Osteoblast (primary cell): ENCODE measurements at regions not wholly inside any gene's neighbourhood (a gene's known extent, or its start where the extent isn't known, plus 50 kb on each side); places are given as distances from the start of the nearest gene placed in this dataset.
"Not testable (repeated sequence)": the region's sequence is repeated elsewhere in the genome, so short reads cannot be mapped to it uniquely, and the experiment has no call there.

Experiments used
- DNase-seq: peaks from one replicate; pipeline ENCODE4 v3.0.0; 2011; ENCODE audit warnings: low spot score, mixed read lengths; ENCODE audit not compliant: insufficient read length; ENCODE audit errors: missing footprints
- H2AFZ ChIP-seq: 2 replicates; pipeline ENCODE4 v1.6.0; 2011; ENCODE audit warnings: mild to moderate bottlenecking, low read length
- H3K27ac ChIP-seq: 2 replicates; pipeline ENCODE4 v1.5.1; 2011; ENCODE audit warnings: mild to moderate bottlenecking, low read depth, low read length, moderate library complexity
- H3K27me3 ChIP-seq: 2 replicates; pipeline ENCODE4 v1.6.0; 2012; ENCODE audit warnings: mild to moderate bottlenecking, control low read depth, inconsistent platforms, low read length, moderate library complexity; ENCODE audit not compliant: insufficient read depth
- H3K36me3 ChIP-seq: 2 replicates; pipeline ENCODE4 v1.5.1; 2011; ENCODE audit warnings: mild to moderate bottlenecking, low read length, control low read depth, moderate library complexity; ENCODE audit not compliant: insufficient read depth
- H3K4me1 ChIP-seq: 2 replicates; pipeline ENCODE4 v1.5.1; 2011; ENCODE audit warnings: mild to moderate bottlenecking, low read length, control low read depth, moderate library complexity; ENCODE audit not compliant: insufficient read depth
- H3K4me2 ChIP-seq: 2 replicates; pipeline ENCODE4 v1.6.0; 2011; ENCODE audit warnings: mild to moderate bottlenecking, low read length; ENCODE audit not compliant: insufficient read depth
- H3K4me3 ChIP-seq: fragments of 200-600 bp; sonication (generic); 3 replicates; pipeline ENCODE4 v1.5.1; 2012; ENCODE audit warnings: mild to moderate bottlenecking, low read length, inconsistent platforms; ENCODE audit not compliant: insufficient read depth
- H3K79me2 ChIP-seq: 2 replicates; pipeline ENCODE4 v1.6.0; 2012; ENCODE audit warnings: mild to moderate bottlenecking, low read length, control low read depth, inconsistent platforms; ENCODE audit not compliant: insufficient read depth
- H3K9me3 ChIP-seq: 2 replicates; pipeline ENCODE4 v1.5.1; 2011; ENCODE audit warnings: low read depth, low read length, control low read depth
- H4K20me1 ChIP-seq: 2 replicates; pipeline ENCODE4 v1.6.0; 2012; ENCODE audit warnings: mild to moderate bottlenecking, low read length, control low read depth; ENCODE audit not compliant: insufficient read depth
- CTCF ChIP-seq: IDR thresholded peaks from 2 replicates; pipeline ENCODE4 v1.5.1; 2011; ENCODE audit warnings: mild to moderate bottlenecking, low read depth, low read length, moderate library complexity; ENCODE audit errors: extremely low read depth

GRCh38 chr2:228430986-228431385, 249.5 kb upstream of the SPHKAP start:
- Histone ChIP-seq H3K9me3 (peaks cover 3% of the 10 kb centered on the region), H2AFZ (no peak overlapping the region), H3K4me1 (no peaks in the 10 kb centered on the region), H3K27me3 (no peaks in the 10 kb centered on the region), H3K36me3 (no peaks in the 10 kb centered on the region), H3K4me2 (no peak overlapping the region), H3K27ac (no peak overlapping the region), H4K20me1 (no peaks in the 10 kb centered on the region), H3K79me2 (no peaks in the 10 kb centered on the region), H3K4me3 (no peak overlapping the region)
- DNase-seq = no peak
- no peak for TF ChIP-seq CTCF

- no peaks in the 10 kb centered on the region for H3K79me2 ChIP-seq
- H3K4me3 ChIP-seq = no peak overlapping the region
- DNase-seq = no peak
- H3K9me3 ChIP-seq = peaks cover 3% of the 10 kb centered on the region
- no peak for TF ChIP-seq CTCF
- H3K4me2 ChIP-seq = no peak overlapping the region
- H3K36me3 ChIP-seq = no peaks in the 10 kb centered on the region
- H3K27me3 ChIP-seq = no peaks in the 10 kb centered on the region
- no peaks in the 10 kb centered on the region for H4K20me1 ChIP-seq
- no peaks in the 10 kb centered on the region for H3K4me1 ChIP-seq
- H3K27ac ChIP-seq = no peak overlapping the region
- no peak overlapping the region for H2AFZ ChIP-seq
These were observed 245.2 kb upstream of the SPHKAP start for GRCh38 chr2:228426502-228427216.

- not testable (repeated sequence) for H3K4me3 ChIP-seq, DNase-seq
These were observed 244.0 kb upstream of the SPHKAP start for GRCh38 chr2:228425411-228426060.

GRCh38 chr2:228417956-228418355, 236.5 kb upstream of the SPHKAP start:
- DNase-seq = no peak
- no peak for TF ChIP-seq CTCF
- no peak overlapping the region for H2AFZ ChIP-seq

More at GRCh38 chr2:228425411-228426060, 244.0 kb upstream of the SPHKAP start:
- H3K27me3 ChIP-seq, H3K4me2 ChIP-seq, H4K20me1 ChIP-seq, H3K36me3 ChIP-seq, H3K9me3 ChIP-seq, H3K27ac ChIP-seq, H3K4me1 ChIP-seq, H3K79me2 ChIP-seq, H2AFZ ChIP-seq: not testable (repeated sequence)

More at GRCh38 chr2:228417956-228418355, 236.5 kb upstream of the SPHKAP start:
- Histone ChIP-seq H3K79me2 (no peaks in the 10 kb centered on the region), H3K4me3 (no peak overlapping the region), H3K36me3 (no peaks in the 10 kb centered on the region), H3K27me3 (no peaks in the 10 kb centered on the region), H3K9me3 (no peaks in the 10 kb centered on the region), H3K27ac (no peak overlapping the region), H4K20me1 (no peaks in the 10 kb centered on the region), H3K4me1 (no peaks in the 10 kb centered on the region), H3K4me2 (no peak overlapping the region)
